ENCODE measurements at regions not wholly inside any gene's neighbourhood (a gene's known extent, or its start where the extent isn't known, plus 50 kb on each side); places are given as distances from the start of the nearest gene placed in this dataset.

DNA sequence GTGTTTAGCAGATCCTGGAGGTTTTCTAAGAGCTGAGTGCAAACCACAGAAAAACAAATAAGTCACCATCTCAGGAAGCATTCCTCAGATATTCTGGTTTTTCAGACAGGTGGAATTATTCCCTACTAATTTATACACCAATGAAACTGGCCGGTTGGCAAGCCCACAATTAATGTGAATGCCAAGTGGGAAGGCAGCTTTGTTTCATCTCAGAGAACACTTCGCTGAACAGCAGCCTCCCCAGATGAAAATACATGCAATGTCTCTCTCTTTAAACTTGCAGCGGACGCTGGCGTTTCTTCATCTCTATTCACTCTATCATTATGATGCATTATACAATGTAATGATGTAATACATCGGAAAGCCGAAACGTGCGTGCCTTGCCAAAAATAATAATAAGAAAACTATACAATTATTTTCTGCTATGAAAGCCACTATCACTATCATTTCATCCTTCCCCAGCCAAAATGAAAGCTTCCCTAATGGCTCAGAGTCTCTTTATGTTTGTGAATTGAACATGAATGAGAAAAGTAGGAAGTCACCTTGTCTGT is 649.4 kb downstream of the BCL11A start:
- no peak for DNase-seq

- no peak for DNase-seq
These were observed 652.6 kb downstream of the BCL11A start for GRCh38 chr2:59900728-59901452.

DNA sequence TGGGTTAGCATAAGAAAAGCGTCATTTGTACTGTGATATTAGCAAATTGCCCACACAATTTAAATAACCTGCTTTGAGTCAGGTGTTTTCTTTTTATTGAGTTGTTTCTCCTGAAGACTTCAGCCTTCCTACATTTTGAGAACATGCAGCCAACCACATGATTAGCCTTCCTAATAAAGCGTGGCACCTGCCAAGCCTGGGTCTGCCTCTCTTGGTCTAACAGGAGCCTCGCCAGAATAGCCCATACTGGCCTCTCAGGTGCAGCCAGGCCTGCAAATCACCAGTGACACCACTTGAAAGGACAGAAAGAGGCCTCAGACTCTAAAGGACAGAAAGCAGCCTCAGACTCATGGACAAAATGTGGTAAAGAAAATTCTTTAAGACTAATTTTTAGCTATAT is 653.8 kb downstream of the BCL11A start:
- no peak for DNase-seq

DNA sequence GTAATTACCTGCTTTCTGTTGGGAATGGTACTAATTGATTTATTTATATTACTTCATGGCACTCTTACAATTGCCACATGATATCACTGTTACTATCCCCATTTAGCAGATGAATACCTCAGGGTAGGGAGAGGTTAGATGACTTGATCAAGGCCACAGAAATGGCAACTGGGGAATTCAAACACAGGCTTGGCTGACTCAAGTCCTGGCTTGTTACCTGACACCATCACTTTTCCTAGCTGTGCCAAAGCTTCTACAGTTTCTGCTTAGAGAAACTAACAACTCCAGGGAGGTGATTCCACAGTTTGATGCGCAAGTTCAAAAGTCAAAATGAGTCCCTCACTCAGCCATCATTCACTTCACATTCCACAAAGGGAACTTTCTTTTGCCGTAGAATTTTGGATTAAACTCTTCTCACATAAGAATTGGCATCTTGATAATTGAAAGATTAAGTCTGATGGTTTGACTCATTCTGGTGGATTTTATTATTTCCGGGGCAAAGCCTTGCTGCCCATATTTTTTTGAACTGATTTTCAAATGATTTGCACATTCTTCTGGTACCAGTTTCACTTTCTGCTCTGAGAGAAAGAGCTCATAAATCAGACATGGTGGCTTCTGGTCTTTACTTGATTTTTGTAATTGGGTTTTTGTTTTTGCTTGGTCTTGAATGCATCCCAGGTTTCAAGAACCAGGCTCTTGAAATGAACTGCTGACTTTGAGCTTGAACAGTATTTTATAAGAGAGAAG is 656.8 kb downstream of the BCL11A start:
- no peak for DNase-seq

DNA sequence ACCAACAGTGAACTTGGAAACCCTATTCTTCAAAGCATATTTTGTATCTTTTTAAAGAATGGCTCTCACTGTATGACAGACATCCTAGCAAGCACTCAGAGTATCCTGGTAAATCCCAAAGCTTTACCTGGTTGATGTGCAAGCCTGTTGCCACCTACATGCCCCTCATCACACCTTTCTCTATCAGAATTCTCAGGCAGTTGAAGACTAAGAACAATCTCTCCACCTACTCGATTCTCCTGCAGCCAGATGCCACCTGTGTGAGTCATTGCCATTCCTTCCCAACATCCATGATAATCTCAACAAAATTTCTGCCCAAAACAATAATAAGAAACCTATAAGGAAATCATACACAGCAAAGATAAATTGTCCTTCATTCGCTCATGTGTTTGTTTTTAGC is 659.8 kb downstream of the BCL11A start:
- no peak for DNase-seq

- no peak for DNase-seq
These were observed 661.1 kb downstream of the BCL11A start for GRCh38 chr2:59892398-59892797.

- no peak for DNase-seq
These were observed 664.1 kb downstream of the BCL11A start for GRCh38 chr2:59889305-59889704.

- DNase-seq = no peak
These were observed 664.7 kb downstream of the BCL11A start for GRCh38 chr2:59888706-59889105.

DNA sequence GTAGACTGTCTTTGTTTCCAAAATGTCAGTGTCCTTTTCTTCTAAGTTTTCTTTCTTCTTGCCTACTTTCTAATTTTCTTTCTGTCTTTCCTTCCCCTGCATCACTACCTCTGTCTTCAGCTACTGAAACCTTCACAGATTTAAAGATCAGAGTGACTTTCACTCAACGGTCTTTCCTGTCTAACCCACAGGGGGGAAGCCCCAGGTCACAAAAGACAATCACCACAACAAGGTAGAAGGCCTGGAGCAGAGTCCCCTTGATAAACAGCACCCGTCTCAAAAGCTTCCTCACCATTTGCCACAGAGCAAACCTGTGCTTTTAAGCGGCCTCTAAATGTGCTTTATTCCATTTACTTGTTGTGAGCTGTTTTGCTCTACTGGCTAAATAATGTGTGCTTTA is 665.4 kb downstream of the BCL11A start:
- no peak for DNase-seq

- DNase-seq = no peak
These were observed 666.1 kb downstream of the BCL11A start for GRCh38 chr2:59887366-59887765.

DNA sequence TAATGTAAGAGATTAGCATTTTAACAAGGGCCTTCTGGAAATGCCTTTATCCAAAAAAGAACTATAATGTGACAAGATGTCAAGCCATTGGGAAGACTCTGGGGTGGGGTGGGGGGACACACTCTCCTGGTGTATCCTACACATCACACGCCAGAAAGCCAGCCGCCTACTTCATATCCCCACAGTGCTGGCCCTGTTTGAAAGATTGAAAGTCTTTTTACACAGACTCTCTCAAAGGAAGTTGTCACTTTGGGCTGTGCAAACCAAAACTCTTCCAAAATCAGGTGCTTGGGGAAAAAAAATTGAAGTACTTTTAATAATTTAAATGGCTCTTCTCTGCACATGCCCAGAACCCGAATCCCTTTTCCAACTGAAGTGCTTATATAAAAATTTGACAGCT is 666.7 kb downstream of the BCL11A start:
- no peak for DNase-seq

- DNase-seq = no peak
These were observed 667.9 kb downstream of the BCL11A start for GRCh38 chr2:59885541-59885940.

GRCh38 chr2:59884166-59884565 is 669.3 kb downstream of the BCL11A start:
- no peak for DNase-seq

- no peak for DNase-seq
These were observed 670.6 kb downstream of the BCL11A start for GRCh38 chr2:59882822-59883221.

DNA sequence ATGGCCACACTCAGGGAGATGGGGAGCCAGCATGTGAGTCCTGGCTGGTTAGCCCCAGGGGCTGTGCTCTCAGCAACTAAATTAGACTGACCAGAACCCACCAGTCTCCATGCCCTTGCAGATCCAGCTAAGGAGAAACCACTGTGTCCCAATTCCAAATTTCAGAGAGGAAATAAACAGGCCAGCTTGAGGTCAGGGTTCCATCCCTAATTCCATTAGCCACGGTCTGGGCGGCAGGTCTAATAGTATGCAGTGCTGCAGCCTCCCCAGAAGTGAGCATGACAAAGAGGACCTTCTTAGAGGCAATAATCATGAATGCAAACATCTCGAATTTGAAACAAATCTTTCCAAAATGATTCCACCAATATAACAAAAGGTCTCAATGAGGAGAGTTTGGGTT is 671.2 kb downstream of the BCL11A start:
- no peak for DNase-seq

GRCh38 chr2:59881218-59881617 is 672.2 kb downstream of the BCL11A start:
- DNase-seq = no peak

- DNase-seq = no peak
These were observed 673.7 kb downstream of the BCL11A start for GRCh38 chr2:59879700-59880131.

DNA sequence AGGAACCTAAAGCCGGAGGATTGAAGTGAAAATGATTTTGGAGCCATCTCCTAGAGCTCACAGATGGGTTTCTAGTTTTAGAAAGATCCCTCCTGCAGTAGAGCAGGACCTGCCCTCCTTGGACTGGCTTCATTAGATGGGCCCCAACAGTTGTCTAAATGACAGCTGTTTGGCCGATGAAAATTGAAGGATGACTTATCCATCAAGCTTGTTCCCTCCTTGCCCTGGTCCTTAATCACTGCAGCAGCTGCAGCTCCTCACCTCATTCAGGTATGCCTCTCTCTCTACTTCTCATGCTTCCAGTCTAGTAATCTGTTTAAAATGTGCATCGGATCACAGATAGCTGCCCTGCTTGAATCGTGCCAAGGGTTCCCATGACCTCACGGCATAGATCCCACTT is 677.6 kb downstream of the BCL11A start:
- no peak for DNase-seq

GRCh38 chr2:59874971-59875755 is 678.3 kb downstream of the BCL11A start:
- DNase-seq = no peak

DNA sequence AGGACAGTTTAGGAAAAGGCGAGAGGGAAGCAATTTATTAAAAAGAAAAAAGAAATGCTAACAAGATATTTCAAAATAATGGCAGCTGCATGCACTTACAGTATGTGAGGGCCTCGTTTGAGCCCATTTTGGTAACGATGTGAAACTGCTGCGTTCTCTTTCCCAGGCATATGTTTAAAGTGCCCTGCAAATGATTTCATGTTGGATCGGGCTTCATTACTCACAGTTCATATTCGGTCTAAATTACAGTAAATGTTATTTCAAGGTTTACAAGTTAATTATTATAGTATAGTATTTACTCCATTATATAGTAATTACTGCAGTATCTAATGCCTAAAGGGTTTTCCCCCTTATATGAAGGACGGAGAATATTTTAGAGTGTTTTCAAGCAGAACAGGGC is 679.1 kb downstream of the BCL11A start:
- DNase-seq = no peak

- DNase-seq = no peak
These were observed 681.6 kb downstream of the BCL11A start for GRCh38 chr2:59871830-59872229.

- DNase-seq = peak; percentile 39
These were observed 684.5 kb downstream of the BCL11A start for GRCh38 chr2:59868981-59869380.

GRCh38 chr2:59866436-59866835 is 687.0 kb downstream of the BCL11A start:
- no peak for DNase-seq

Data from fibroblast of skin of back (primary cell).